Vagina (tissue), 2 donors: ENCODE measurements at regions not wholly inside any gene's neighbourhood (a gene's known extent, or its start where the extent isn't known, plus 50 kb on each side); places are given as distances from the start of the nearest gene placed in this dataset.

Experiments
- DNase-seq, 2 donors: peaks; one replicate each; pipeline ENCODE4 v3.0.0-alpha.2; 2017; ENCODE audit errors: extremely low spot score in 2 of 2
- H3K27ac ChIP-seq: fragments of 200-600 bp; sonication (generic); one replicate; pipeline ENCODE4 v1.5.1; 2019
- H3K27me3 ChIP-seq: fragments of 200-600 bp; sonication (generic); one replicate; pipeline ENCODE4 v1.5.1; 2019
- H3K36me3 ChIP-seq, 2 donors: fragments of 200-600 bp; sonication (generic); one replicate each; pipeline ENCODE4 v1.5.1; 2017 to 2019
- H3K4me1 ChIP-seq: fragments of 200-600 bp; sonication (generic); one replicate; pipeline ENCODE4 v1.5.1; 2019
- H3K4me3 ChIP-seq, 2 donors: fragments of 200-600 bp; sonication (generic); 1 replicate in 1 of 2; 2 replicates in 1 of 2; pipeline ENCODE4 v1.5.1; 2016 to 2019
- H3K9me3 ChIP-seq: fragments of 200-600 bp; sonication (generic); one replicate; pipeline ENCODE4 v1.5.1; 2019
- POLR2A ChIP-seq, 2 donors: fragments of 450-650 bp; IDR thresholded peaks; one replicate each; pipeline ENCODE4 v1.6.1; 2017; ENCODE audit warnings: antibody characterized with exemption in 2 of 2, mild to moderate bottlenecking in 2 of 2, moderate library complexity in 2 of 2
- POLR2AphosphoS5 ChIP-seq, 2 donors: sonication (generic); formaldehyde crosslinking; IDR thresholded peaks; one replicate each; pipeline ENCODE4 v1.9.0; 2017; ENCODE audit warnings: antibody characterized with exemption in 2 of 2, mild to moderate bottlenecking in 2 of 2, low read depth in 1 of 2; ENCODE audit not compliant: insufficient read depth in 1 of 2
- intact Hi-C: fragments of 100-400 bp; cut with DNase I; formaldehyde crosslinking; loops from one replicate; pipeline ENCODE4 v1.15.1; 2023
- TF ChIP-seq, protein P1 (sequence below), 3 experiments: fragments of 450-650 bp in 2 of 3; fragments of 200-600 bp in 1 of 3; sonication (generic) in 1 of 3; IDR thresholded peaks; one replicate each; pipeline ENCODE4 v1.5.1; 2017 to 2019; ENCODE audit warnings: antibody characterized with exemption in 3 of 3, mild to moderate bottlenecking in 2 of 3, moderate library complexity in 2 of 3

DNA sequence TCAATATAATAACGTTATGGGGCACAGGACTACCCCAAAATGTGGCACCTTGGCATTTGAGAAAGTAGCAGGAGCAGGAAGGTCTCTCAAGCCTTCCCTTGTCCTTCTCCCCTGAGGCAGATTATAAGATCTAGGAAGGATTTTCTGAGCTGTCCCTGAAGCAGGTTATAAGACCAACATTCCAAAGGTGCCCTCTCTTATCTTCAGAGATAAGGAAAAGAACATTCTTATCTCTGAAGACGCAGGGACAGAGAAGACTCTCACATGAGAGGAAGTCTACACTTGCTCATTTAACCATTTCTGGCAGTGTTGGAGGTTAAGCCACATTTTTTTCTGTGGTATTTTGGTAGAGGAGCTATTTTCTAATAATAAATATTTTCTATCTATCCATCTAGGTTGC, 437.9 kb upstream of the MAOA start:
- Histone ChIP-seq H3K36me3 (no peaks in the 10 kb centered on the region), H3K4me1 (no peaks in the 10 kb centered on the region), H3K27ac (no peak overlapping the region), H3K9me3 (no peaks in the 10 kb centered on the region), H3K4me3 (no peak overlapping the region), H3K27me3 (no peaks in the 10 kb centered on the region)
- intact Hi-C loops = no loop called here
- DNase-seq = no peak
- no peak for TF ChIP-seq POLR2A (IDR thresholded peaks at IDR 0.05)
- TF ChIP-seq, protein P1, sequence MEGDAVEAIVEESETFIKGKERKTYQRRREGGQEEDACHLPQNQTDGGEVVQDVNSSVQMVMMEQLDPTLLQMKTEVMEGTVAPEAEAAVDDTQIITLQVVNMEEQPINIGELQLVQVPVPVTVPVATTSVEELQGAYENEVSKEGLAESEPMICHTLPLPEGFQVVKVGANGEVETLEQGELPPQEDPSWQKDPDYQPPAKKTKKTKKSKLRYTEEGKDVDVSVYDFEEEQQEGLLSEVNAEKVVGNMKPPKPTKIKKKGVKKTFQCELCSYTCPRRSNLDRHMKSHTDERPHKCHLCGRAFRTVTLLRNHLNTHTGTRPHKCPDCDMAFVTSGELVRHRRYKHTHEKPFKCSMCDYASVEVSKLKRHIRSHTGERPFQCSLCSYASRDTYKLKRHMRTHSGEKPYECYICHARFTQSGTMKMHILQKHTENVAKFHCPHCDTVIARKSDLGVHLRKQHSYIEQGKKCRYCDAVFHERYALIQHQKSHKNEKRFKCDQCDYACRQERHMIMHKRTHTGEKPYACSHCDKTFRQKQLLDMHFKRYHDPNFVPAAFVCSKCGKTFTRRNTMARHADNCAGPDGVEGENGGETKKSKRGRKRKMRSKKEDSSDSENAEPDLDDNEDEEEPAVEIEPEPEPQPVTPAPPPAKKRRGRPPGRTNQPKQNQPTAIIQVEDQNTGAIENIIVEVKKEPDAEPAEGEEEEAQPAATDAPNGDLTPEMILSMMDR (IDR thresholded peaks at IDR 0.05) = no peak
- no peak for TF ChIP-seq POLR2AphosphoS5 (IDR thresholded peaks at IDR 0.05; ENCODE audit: insufficient read depth in 1 of 2, low read depth in 1 of 2)

DNA sequence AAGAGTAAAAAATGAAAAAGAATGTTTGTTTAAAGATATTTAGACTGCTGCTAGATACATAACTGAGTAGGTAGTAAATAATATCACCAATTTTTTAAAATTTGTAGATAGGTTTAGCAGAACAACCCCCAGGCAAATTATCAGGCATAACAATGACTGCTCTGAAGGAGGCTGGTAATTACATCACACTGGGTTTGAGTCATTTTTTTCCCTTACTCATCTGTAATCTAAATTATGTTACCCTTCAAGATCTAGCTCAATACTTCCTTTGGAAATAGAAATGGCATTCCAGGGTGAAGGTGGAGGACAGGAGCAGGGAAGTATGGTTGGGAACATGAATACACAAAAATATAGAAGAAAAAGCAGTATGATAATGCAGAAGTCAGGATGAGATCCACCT, 431.6 kb upstream of the MAOA start:
- TF ChIP-seq POLR2AphosphoS5 (IDR thresholded peaks at IDR 0.05; ENCODE audit: insufficient read depth in 1 of 2, low read depth in 1 of 2) (no peak), POLR2A (IDR thresholded peaks at IDR 0.05) (no peak)
- DNase-seq = no peak
- H3K4me1 ChIP-seq = no peaks in the 10 kb centered on the region
- H3K27me3 ChIP-seq = no peaks in the 10 kb centered on the region
- H3K4me3 ChIP-seq = no peak overlapping the region
- H3K27ac ChIP-seq = no peak overlapping the region
- intact Hi-C loops = no loop called here
- no peaks in the 10 kb centered on the region for H3K9me3 ChIP-seq
- H3K36me3 ChIP-seq = no peaks in the 10 kb centered on the region

DNA sequence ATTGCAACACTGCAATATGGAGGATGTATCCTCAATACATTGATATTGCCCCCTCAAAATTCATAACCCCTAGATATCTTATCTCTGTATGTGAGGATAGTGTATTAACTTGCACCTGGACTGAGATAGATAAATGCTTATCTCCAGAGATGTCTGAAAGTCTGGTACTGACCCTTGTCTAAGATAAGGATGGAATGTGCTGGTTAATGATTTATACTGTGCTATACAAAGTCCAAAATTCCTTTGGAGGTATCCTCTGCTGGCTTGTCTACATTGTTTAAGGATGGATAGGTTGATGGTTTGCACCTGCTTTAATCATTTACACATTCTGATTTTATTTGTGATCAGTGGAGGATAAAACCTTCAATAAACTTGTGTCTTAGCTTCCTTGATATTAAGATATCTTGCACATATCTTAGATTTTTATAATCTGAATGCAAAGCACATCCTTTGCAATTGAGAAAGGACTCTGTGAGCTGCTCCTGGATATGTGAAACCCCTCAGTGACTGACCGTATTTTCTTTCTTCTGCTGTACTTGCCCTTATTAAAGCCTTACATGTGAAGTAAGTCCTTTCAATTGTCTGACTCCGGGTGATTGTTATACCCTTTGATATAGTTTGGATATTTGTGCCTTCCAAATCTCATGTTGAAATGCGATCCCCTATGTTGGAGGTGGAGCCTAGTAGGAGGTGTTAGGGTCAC, 430.3 kb upstream of the MAOA start:
- H3K27me3 ChIP-seq = no peaks in the 10 kb centered on the region
- H3K4me1 ChIP-seq = no peaks in the 10 kb centered on the region
- TF ChIP-seq, protein P1 (IDR thresholded peaks at IDR 0.05) = no peak
- TF ChIP-seq POLR2AphosphoS5 (IDR thresholded peaks at IDR 0.05; ENCODE audit: insufficient read depth in 1 of 2, low read depth in 1 of 2) (no peak), POLR2A (IDR thresholded peaks at IDR 0.05) (no peak)
- intact Hi-C loops = no loop called here
- no peak for DNase-seq
- H3K4me3 ChIP-seq = no peak overlapping the region
- H3K9me3 ChIP-seq = no peaks in the 10 kb centered on the region
- no peak overlapping the region for H3K27ac ChIP-seq
- no peaks in the 10 kb centered on the region for H3K36me3 ChIP-seq

DNA sequence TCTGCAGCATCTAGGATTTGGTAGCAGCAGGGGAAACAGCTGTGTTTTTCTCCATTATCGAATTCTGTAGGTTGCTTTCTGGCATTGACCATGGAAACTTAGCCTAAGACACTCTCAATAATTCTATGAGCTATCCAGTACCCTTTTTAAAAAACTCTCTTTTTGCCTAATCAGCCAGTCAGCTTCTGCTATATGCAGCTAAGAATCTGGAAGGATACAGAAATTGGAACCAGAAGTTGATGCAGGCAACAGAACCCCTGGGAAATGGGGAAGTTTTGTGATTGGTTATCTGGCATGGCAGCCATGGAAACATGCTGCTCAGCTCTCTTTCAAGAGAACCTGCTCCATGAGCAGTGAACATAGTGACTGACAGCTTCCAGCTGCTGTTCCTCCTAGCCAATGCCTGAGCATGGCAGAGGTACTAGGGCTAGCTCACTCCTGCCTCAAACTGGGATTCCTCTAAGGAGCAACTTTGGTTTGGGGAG, 417.6 kb upstream of the MAOA start:
- TF ChIP-seq POLR2A (IDR thresholded peaks at IDR 0.05) = no peak
- no peak for TF ChIP-seq POLR2AphosphoS5 (IDR thresholded peaks at IDR 0.05; ENCODE audit: insufficient read depth in 1 of 2, low read depth in 1 of 2)
- TF ChIP-seq, protein P1 (IDR thresholded peaks at IDR 0.05) = no peak
- H3K9me3 ChIP-seq = no peaks in the 10 kb centered on the region
- no peak overlapping the region for H3K4me3 ChIP-seq
- H3K36me3 ChIP-seq = no peaks in the 10 kb centered on the region
- intact Hi-C loops = no loop called here
- DNase-seq = no peak
- no peaks in the 10 kb centered on the region for H3K27me3 ChIP-seq
- no peak overlapping the region for H3K27ac ChIP-seq
- no peaks in the 10 kb centered on the region for H3K4me1 ChIP-seq

DNA sequence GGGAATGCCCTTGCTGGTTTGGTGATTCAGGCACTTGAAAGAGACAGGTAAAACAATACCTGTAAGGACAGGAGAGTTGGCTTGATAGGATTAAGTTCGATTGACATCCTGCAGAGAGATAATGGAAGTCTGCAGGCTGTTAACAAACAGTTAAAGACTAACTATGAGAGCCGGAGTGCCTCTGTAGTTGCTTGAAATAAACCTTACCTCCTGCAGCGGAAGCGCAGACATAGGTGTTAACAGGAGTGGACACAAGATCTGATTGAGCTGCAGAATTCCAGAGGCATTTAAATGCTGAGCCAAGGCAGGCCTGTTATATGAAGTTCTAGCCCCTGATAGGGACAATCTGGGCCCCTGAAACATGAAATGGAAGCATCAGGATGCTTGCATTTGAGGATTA, 416.7 kb upstream of the MAOA start:
- Histone ChIP-seq H3K27ac (no peak overlapping the region), H3K4me3 (no peak overlapping the region), H3K9me3 (no peaks in the 10 kb centered on the region), H3K4me1 (no peaks in the 10 kb centered on the region), H3K36me3 (no peaks in the 10 kb centered on the region), H3K27me3 (no peaks in the 10 kb centered on the region)
- TF ChIP-seq, protein P1 (IDR thresholded peaks at IDR 0.05) = no peak
- TF ChIP-seq POLR2A (IDR thresholded peaks at IDR 0.05) (no peak), POLR2AphosphoS5 (IDR thresholded peaks at IDR 0.05; ENCODE audit: insufficient read depth in 1 of 2, low read depth in 1 of 2) (no peak)
- intact Hi-C loops = no loop called here
- no peak for DNase-seq
